Activated naive CD8-positive, alpha-beta T cell treated with anti-CD3 and anti-CD28 coated beads, Interleukin-2, amount 10 ng/mL, durations not matched to agents 7 days and 5 days (primary cell): ENCODE measurements at regions not wholly inside any gene's neighbourhood (a gene's known extent, or its start where the extent isn't known, plus 50 kb on each side); places are given as distances from the start of the nearest gene placed in this dataset.
"Not testable (repeated sequence)": the region's sequence is repeated elsewhere in the genome, so short reads cannot be mapped to it uniquely, and the experiment has no call there.

ENCODE experiments used
- ATAC-seq: fragments of 150-1000 bp; cut with Tn5 transposase; one replicate; pipeline ENCODE4 v1.10.0; 2021; ENCODE audit warnings: low read depth, moderate library complexity
- POLR2A ChIA-PET: fragments of 350-600 bp; sonication (Branson Sonifier 250); formaldehyde crosslinking; loops from one replicate; lab custom pipeline; 2021; ENCODE audit warnings: antibody characterized with exemption; lab: Charles Lee
- DNase-seq: peaks from one replicate; pipeline ENCODE4 v3.0.0; 2021
- H3K27ac Mint-ChIP-seq: one replicate; pipeline ENCODE4 v1.8.0; 2022; ENCODE audit warnings: mild to moderate bottlenecking, mixed read lengths
- H3K27me3 Mint-ChIP-seq: one replicate; pipeline ENCODE4 v1.8.0; 2022; ENCODE audit warnings: mild to moderate bottlenecking, moderate library complexity, mixed read lengths
- H3K36me3 Mint-ChIP-seq: one replicate; pipeline ENCODE4 v1.8.0; 2021; ENCODE audit warnings: mild to moderate bottlenecking, mixed read lengths
- H3K4me1 Mint-ChIP-seq: one replicate; pipeline ENCODE4 v1.8.0; 2021; ENCODE audit warnings: mixed read lengths
- H3K4me3 Mint-ChIP-seq: one replicate; pipeline ENCODE4 v1.8.0; 2022; ENCODE audit warnings: mild to moderate bottlenecking, moderate library complexity, mixed read lengths
- H3K9me3 Mint-ChIP-seq: one replicate; pipeline ENCODE4 v1.8.0; 2021; ENCODE audit warnings: mixed read lengths

DNA sequence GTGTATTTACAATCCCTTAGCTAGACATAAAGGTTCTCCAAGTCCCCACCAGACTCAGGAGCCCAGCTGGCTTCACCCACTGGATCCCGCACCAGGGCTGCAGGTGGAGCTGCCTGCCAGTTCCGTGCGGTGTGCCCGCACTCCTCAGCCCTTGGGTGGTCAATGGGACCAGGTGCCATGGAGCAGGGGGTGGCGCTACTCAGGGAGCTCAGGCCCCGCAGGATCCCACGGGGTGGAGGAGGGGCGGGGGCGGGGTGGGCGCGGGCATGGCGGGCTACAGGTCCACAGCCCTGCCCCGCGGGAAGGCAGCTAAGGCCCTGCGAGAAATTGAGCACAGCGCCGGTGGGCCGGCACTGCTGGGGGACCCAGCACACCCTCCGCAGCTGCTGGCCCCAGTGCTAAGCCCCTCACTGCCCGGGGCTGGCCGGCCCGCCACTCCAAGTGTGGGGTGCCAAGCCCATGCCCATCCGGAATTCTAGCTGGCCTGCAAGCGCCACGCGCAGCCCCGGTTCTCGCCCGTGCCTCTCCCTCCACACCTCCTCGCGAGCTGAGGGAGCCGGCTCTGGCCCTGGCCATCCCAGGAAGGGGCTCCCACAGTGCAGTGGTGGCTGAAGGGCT, 99.8 kb upstream of the STARD4 start:
- H3K4me3 Mint-ChIP-seq, ATAC-seq, H3K36me3 Mint-ChIP-seq, DNase-seq, POLR2A ChIA-PET, H3K27ac Mint-ChIP-seq, H3K9me3 Mint-ChIP-seq, H3K4me1 Mint-ChIP-seq, H3K27me3 Mint-ChIP-seq: not testable (repeated sequence)

DNA sequence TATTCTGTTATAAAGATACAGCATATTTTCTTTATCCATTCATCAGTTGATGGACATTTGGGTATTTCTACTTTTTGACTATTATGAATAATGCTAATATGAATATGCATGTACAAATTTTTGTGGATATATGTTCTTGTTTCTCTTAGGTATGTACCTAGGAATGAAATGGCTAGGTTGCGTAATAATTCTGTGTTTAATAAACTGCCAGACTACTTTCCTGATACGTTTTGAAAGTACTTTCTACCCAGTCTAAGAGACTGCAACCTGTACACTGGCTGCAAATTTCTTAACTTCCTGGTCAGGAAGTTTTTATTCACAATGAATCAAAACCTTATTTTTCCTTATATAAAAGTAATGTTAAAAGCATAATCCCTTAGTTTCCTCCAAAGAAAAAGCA, 93.9 kb upstream of the STARD4 start:
- POLR2A ChIA-PET: no interaction called here
- H3K27me3 Mint-ChIP-seq: peaks cover 3% of the 10 kb centered on the region
- ATAC-seq (no peak), DNase-seq (no peak)
- no peaks in the 10 kb centered on the region for H3K4me1 Mint-ChIP-seq
- H3K36me3 Mint-ChIP-seq: no peaks in the 10 kb centered on the region
- H3K27ac Mint-ChIP-seq: no peak overlapping the region
- H3K9me3 Mint-ChIP-seq: peaks cover 3% of the 10 kb centered on the region
- no peak overlapping the region for H3K4me3 Mint-ChIP-seq

DNA sequence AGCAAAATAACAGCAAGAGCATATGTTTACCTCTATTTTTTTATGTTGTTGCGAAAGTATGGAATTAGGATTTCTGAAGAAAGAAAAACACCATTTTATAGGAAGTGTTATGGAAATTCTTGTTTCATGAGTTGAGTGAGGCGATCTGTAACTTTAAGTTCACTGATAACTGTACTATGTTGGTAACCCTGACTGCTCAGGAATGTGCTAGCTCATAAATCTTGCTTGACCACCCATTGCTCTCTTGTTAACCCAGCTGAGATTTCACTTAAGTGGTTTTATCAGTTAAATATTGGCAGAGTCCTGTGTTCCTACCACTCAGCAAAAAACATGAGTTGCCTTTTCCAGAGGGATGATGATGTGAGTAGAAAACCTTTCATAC, 91.1 kb upstream of the STARD4 start:
- no peak overlapping the region for H3K4me3 Mint-ChIP-seq
- H3K27ac Mint-ChIP-seq: no peak overlapping the region
- peaks cover 1% of the 10 kb centered on the region for H3K9me3 Mint-ChIP-seq
- peaks cover 3% of the 10 kb centered on the region for H3K27me3 Mint-ChIP-seq
- no peak for ATAC-seq
- no peak for DNase-seq
- no peaks in the 10 kb centered on the region for H3K36me3 Mint-ChIP-seq
- no peaks in the 10 kb centered on the region for H3K4me1 Mint-ChIP-seq
- POLR2A ChIA-PET: no interaction called here

DNA sequence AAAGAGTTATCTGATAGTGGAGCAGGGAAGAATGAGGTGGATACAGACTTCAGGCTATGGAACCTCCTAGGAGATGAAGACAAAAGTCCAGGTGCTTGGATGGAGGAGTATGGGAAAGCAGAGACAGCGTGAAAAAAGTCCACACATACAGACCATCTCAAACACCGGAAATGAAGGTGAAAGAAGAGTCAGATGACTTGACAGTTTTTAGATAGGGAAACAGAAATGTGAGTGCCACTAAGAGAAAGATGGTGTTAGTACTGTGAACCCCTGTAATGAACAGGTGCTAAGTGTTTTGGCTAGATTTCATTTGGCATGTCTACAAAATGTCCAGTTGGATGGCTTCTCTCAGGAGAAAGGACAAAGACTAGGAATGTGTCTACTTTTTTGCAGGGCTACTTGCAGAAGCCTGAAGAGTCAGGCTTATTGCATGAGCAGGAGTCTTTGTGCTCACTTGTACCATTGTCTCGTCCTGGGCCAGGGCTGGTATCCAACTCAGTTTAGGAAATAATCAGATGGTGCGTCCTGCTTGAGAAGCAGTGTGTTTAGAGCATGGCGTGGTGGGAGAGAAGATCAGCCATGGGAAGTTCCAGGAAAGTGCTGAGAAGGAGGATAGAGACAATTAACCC, 90.6 kb upstream of the STARD4 start:
- Mint-ChIP-seq H3K9me3 (peaks cover 1% of the 10 kb centered on the region), H3K36me3 (no peaks in the 10 kb centered on the region), H3K27me3 (peaks cover 3% of the 10 kb centered on the region), H3K4me3 (no peak overlapping the region), H3K27ac (no peak overlapping the region), H3K4me1 (no peaks in the 10 kb centered on the region)
- DNase-seq (no peak), ATAC-seq (no peak)
- POLR2A ChIA-PET: no interaction called here

DNA sequence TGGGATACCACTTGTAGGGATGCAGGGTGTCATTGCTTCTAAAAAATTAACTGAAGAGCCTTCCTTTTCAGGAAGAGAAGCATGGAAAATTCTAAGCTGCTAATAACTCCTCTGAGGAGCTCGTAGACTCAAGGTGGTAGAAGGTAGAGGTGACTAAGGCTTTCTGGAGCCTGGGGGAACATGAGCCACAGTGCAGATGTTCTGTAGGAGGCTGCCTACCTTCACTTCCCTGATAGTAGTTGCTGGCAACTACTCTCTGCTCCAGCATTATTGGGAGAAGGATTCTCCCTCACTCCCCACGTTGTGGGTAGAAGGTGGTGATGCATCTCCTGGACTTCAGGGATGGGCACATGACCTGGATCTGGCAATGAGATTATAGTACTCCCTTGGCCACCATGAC, 86.7 kb upstream of the STARD4 start:
- Mint-ChIP-seq H3K4me1 (no peaks in the 10 kb centered on the region), H3K9me3 (peaks cover 4% of the 10 kb centered on the region), H3K27ac (no peak overlapping the region), H3K27me3 (peaks cover 1% of the 10 kb centered on the region), H3K36me3 (no peaks in the 10 kb centered on the region), H3K4me3 (no peak overlapping the region)
- POLR2A ChIA-PET: no interaction called here
- DNase-seq (no peak), ATAC-seq (no peak)

DNA sequence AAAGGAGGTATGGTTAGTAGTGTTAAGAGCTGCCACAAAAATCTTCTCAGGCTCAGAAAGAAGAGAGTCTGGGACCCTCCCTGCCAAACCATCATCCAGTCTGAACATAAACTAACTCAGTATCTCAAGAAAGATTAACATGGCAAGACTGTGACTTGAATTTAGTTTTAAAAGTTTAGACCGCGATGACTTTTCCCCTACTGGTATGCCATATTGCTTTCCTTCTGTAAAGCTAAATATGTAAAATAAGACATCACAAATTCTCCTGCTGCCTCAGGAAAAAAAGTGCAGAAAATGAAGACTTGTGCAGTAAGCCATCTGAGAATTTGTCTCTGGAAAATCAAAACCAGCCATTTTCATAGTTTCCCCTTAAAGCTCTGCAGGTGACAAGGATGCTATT, 85.2 kb upstream of the STARD4 start:
- Mint-ChIP-seq H3K27me3 (no peaks in the 10 kb centered on the region), H3K4me3 (no peak overlapping the region), H3K27ac (no peak overlapping the region), H3K36me3 (no peaks in the 10 kb centered on the region), H3K4me1 (no peaks in the 10 kb centered on the region), H3K9me3 (peaks cover 4% of the 10 kb centered on the region)
- POLR2A ChIA-PET: no interaction called here
- DNase-seq: no peak
- ATAC-seq: no peak

DNA sequence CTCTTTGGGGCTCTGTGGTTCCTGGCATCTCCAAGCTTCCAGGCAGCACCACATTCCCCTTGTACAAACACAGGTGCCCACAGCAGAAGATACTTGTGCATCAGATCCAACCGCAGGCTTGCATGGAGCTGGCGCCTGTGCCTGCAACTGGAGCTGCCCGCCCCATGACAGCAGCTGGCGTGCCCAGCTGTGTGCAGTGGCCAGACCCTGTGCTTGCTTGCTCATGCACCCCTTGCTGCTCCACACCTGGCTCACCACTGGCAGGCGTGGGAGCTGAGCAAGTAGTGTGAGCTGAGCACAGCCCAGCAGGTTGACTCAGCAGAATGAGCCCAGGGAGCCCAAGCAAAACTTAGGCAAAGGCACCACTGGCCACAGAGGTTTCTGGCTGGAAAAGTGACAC, 84.4 kb upstream of the STARD4 start:
- DNase-seq (no peak), ATAC-seq (no peak)
- POLR2A ChIA-PET: no interaction called here
- Mint-ChIP-seq H3K4me1 (no peaks in the 10 kb centered on the region), H3K36me3 (no peaks in the 10 kb centered on the region), H3K9me3 (peaks cover 4% of the 10 kb centered on the region), H3K27me3 (no peaks in the 10 kb centered on the region), H3K4me3 (no peak overlapping the region), H3K27ac (no peak overlapping the region)

DNA sequence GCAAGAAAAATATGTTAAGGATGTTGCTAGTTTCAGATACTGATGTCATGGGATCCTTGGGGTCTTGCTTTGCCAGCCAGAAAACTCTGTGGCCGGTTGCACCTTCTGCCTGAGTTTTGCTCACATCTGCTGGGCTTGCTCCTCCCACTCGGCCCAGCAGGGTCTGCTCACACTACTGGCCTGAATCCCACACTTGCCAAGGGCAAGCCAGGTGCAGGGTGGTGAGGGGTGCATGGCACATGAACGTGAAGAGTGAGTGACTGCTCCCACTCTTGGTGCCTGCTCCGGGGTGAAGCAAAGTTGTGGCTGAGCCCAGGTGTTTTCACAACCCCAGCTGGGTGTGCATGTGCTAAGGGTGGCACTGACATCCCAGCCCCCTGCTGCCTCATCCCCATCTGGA, 83.1 kb upstream of the STARD4 start:
- POLR2A ChIA-PET: no interaction called here
- DNase-seq (no peak), ATAC-seq (no peak)
- Mint-ChIP-seq H3K27ac (no peak overlapping the region), H3K4me1 (no peaks in the 10 kb centered on the region), H3K4me3 (no peak overlapping the region), H3K27me3 (no peaks in the 10 kb centered on the region), H3K9me3 (peaks cover 5% of the 10 kb centered on the region), H3K36me3 (no peaks in the 10 kb centered on the region)

DNA sequence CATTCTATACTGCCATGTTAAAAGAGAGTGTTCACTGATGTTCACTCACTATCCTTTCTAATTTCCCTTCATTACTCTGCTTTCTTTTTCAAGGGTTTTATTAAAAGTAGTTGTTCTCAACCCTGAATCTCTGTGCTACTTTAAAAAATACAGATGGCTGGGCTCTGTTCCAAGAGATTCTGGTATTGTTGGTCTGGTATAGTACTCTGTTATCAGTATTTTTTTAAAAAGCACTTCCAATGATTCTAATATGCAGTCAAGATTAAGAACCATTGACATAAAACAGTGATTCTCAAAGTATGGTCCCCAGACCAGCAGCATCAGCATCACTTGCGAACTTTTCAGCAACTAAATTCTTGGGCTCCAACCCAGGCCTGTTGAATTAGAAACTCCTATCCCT, 77.0 kb upstream of the STARD4 start:
- no peak overlapping the region for H3K27ac Mint-ChIP-seq
- no peak for DNase-seq
- peaks cover 2% of the 10 kb centered on the region for H3K9me3 Mint-ChIP-seq
- POLR2A ChIA-PET: no interaction called here
- H3K4me1 Mint-ChIP-seq: peaks cover 9% of the 10 kb centered on the region
- no peaks in the 10 kb centered on the region for H3K36me3 Mint-ChIP-seq
- ATAC-seq: no peak
- no peaks in the 10 kb centered on the region for H3K27me3 Mint-ChIP-seq
- no peak overlapping the region for H3K4me3 Mint-ChIP-seq

DNA sequence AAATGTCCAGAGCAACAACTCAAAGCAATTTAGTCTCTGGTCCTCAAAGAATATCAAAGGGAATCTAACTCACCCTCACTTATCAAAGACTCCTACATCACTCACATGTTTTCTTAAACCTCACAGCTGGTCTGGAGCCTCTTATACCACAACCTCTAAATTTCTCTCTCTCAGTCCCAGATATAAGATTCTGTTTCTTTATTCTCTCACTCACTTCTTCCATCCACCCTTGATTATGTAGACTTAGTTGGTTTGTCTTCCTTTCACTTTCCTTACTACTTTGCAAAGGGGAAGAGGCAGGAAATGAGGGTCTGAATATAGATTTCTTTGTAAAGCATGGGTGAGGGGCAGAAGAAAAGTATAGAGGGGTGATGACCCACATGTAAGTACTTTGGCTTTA, 75.4 kb upstream of the STARD4 start:
- POLR2A ChIA-PET: no interaction called here
- H3K27ac Mint-ChIP-seq: no peak overlapping the region
- DNase-seq: no peak
- no peaks in the 10 kb centered on the region for H3K27me3 Mint-ChIP-seq
- H3K36me3 Mint-ChIP-seq: no peaks in the 10 kb centered on the region
- peaks cover 2% of the 10 kb centered on the region for H3K9me3 Mint-ChIP-seq
- peak; percentile 42 for ATAC-seq
- peaks cover 9% of the 10 kb centered on the region for H3K4me1 Mint-ChIP-seq
- no peak overlapping the region for H3K4me3 Mint-ChIP-seq

DNA sequence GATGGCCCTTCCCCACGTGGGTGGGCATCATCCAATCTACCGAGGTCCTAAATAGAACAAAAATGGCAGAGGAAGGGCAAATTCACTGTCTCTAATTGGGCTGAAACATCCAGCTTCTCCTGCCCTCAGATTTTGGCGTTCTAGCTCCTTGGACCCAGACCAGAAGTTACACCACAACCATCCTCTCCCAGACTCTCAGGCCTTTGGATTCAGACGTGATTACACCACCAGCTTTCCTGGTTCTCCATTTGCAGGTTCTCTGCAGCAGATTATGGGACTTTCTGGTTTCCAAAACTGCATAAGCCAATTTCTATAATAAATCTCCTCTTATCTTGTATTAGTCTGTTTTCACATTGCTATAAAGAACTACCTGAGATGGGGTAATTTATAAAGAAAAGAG, 73.6 kb upstream of the STARD4 start:
- ATAC-seq (no peak), DNase-seq (no peak)
- Mint-ChIP-seq H3K4me3 (no peak overlapping the region), H3K36me3 (no peaks in the 10 kb centered on the region), H3K27me3 (no peaks in the 10 kb centered on the region), H3K9me3 (no peaks in the 10 kb centered on the region), H3K27ac (no peak overlapping the region), H3K4me1 (peaks cover 9% of the 10 kb centered on the region)
- POLR2A ChIA-PET: no interaction called here

DNA sequence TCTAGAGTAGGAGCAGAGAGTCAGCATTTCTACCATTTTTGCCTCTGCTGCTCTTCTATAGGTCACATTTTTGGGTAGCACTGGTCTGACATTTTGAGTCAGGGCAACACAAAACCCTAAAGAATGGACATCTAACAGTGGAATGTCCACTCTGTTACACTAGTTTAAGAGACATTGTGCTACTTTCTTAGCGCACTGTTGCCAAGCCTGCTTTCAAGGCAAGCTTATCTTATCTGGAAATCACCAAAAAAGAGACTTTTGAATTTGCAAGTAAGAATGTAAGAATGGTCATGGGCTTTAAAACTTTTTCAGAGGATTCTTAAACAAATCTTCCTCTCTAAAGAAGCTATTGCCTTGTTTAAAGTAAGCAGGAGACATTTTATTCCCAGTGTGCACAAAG, 73.0 kb upstream of the STARD4 start:
- peaks cover 2% of the 10 kb centered on the region for H3K27me3 Mint-ChIP-seq
- no peak overlapping the region for H3K27ac Mint-ChIP-seq
- peaks cover 9% of the 10 kb centered on the region for H3K4me1 Mint-ChIP-seq
- ATAC-seq (no peak), DNase-seq (no peak)
- H3K4me3 Mint-ChIP-seq: no peak overlapping the region
- H3K36me3 Mint-ChIP-seq: no peaks in the 10 kb centered on the region
- POLR2A ChIA-PET: no interaction called here
- H3K9me3 Mint-ChIP-seq: no peaks in the 10 kb centered on the region

DNA sequence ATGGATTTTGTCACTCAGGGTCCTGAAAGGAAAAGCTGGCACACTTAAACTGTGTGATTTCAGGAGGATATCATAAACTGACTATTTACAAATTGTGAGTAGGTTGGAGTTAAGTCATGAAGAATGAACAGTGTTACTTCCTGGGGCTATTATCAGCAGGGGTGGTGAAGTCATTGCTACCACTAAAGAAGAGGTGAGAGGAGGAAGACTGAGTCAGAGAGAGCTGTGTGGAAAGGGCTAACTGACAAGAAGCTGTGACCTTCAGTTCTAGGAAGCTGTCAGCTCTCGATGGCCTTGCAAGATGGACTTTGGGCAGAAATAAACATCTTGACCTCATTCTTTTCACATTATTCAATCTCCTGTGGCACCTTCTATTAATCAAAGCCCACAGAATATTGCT, 72.3 kb upstream of the STARD4 start:
- DNase-seq (no peak), ATAC-seq (peak; percentile 42)
- Mint-ChIP-seq H3K4me3 (peak overlapping the region; percentile 9), H3K4me1 (peaks cover 9% of the 10 kb centered on the region), H3K27ac (no peak overlapping the region), H3K9me3 (no peaks in the 10 kb centered on the region), H3K36me3 (no peaks in the 10 kb centered on the region), H3K27me3 (peaks cover 2% of the 10 kb centered on the region)
- POLR2A ChIA-PET: interaction anchor here (0.7 kb wide), 1 partner anchor 413 kb away, joined by 3 read pairs; no protein-coding TSS in a partner anchor

DNA sequence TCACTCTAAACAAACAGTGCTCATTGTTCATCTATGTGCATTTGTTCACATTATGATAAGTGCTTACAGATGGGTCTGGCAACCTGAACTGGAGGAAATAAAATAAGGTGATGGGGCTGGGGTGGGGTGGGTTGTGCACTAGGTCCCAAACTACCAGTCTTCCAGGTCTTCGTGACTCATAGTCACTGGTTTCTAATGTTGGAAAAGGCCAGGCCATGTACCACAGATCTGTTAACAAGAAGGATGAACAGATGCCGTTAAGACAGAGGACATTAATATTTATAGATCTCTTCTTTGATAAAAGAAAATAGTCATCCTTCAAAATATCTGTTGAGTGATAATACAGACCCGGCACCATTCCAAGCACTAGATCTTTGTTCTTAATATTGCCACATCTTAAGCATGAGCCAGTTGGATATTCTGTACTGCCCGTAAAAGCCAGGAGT, 71.4 kb upstream of the STARD4 start:
- Mint-ChIP-seq H3K4me1 (peaks cover 9% of the 10 kb centered on the region), H3K36me3 (no peaks in the 10 kb centered on the region), H3K9me3 (peaks cover under 1% of the 10 kb centered on the region), H3K27me3 (peaks cover 2% of the 10 kb centered on the region), H3K4me3 (no peak overlapping the region), H3K27ac (no peak overlapping the region)
- POLR2A ChIA-PET: no interaction called here
- ATAC-seq (no peak), DNase-seq (no peak)
